Immature natural killer cell (primary cell): ENCODE measurements at regions not wholly inside any gene's neighbourhood (a gene's known extent, or its start where the extent isn't known, plus 50 kb on each side); places are given as distances from the start of the nearest gene placed in this dataset.

Source experiments
- DNase-seq, 3 donors: peaks; one replicate each; pipeline ENCODE4 v3.0.0; 2022; ENCODE audit warnings: mixed read lengths in 1 of 3
- H3K27ac Mint-ChIP-seq, 6 donors: one replicate each; pipeline ENCODE4 v1.8.0; 2020; ENCODE audit warnings: mixed read lengths in 6 of 6, mild to moderate bottlenecking in 5 of 6, inconsistent platforms in 4 of 6, moderate library complexity in 3 of 6
- H3K27me3 Mint-ChIP-seq, 3 donors: one replicate each; pipeline ENCODE4 v1.8.0; 2020 to 2021; ENCODE audit warnings: low read depth in 3 of 3, mild to moderate bottlenecking in 3 of 3, mixed read lengths in 3 of 3, moderate library complexity in 3 of 3, inconsistent platforms in 1 of 3
- H3K36me3 Mint-ChIP-seq, 3 donors: one replicate each; pipeline ENCODE4 v1.8.0; 2020; ENCODE audit warnings: mixed read lengths in 3 of 3, inconsistent platforms in 2 of 3, mild to moderate bottlenecking in 2 of 3
- H3K4me1 Mint-ChIP-seq, 2 donors: one replicate each; pipeline ENCODE4 v1.8.0; 2020; ENCODE audit warnings: inconsistent platforms in 2 of 2, mild to moderate bottlenecking in 2 of 2, mixed read lengths in 2 of 2, moderate library complexity in 1 of 2
- H3K4me3 Mint-ChIP-seq, 5 donors: one replicate each; pipeline ENCODE4 v1.8.0; 2020; ENCODE audit warnings: mild to moderate bottlenecking in 5 of 5, mixed read lengths in 5 of 5, inconsistent platforms in 3 of 5, moderate library complexity in 3 of 5
- H3K9me3 Mint-ChIP-seq, 6 donors: one replicate each; pipeline ENCODE4 v1.8.0; 2020; ENCODE audit warnings: mild to moderate bottlenecking in 6 of 6, mixed read lengths in 6 of 6, inconsistent platforms in 4 of 6, moderate library complexity in 3 of 6

GRCh38 chr2:235377176-235377575 is 116.7 kb upstream of the AGAP1 start:
- Mint-ChIP-seq H3K27ac (no peak overlapping the region), H3K27me3 (peaks cover 6 to 14% (median 10%) of the 10 kb centered on the region in 3 donors), H3K4me3 (no peak overlapping the region), H3K9me3 (no peaks in the 10 kb centered on the region), H3K4me1 (no peaks in the 10 kb centered on the region), H3K36me3 (no peaks in the 10 kb centered on the region)
- no peak for DNase-seq

- Mint-ChIP-seq H3K4me1 (no peaks in the 10 kb centered on the region), H3K36me3 (no peaks in the 10 kb centered on the region), H3K27ac (no peak overlapping the region), H3K27me3 (peaks cover 6 to 14% (median 7%) of the 10 kb centered on the region in 3 donors), H3K9me3 (no peaks in the 10 kb centered on the region), H3K4me3 (no peak overlapping the region)
- DNase-seq = no peak
These were observed 115.6 kb upstream of the AGAP1 start for GRCh38 chr2:235378246-235378645.

GRCh38 chr2:235378944-235379343 is 114.9 kb upstream of the AGAP1 start:
- Mint-ChIP-seq H3K4me3 (no peak overlapping the region), H3K27ac (no peak overlapping the region), H3K4me1 (no peaks in the 10 kb centered on the region), H3K27me3 (peaks cover 6 to 14% (median 7%) of the 10 kb centered on the region in 3 donors), H3K9me3 (no peaks in the 10 kb centered on the region), H3K36me3 (no peaks in the 10 kb centered on the region)
- no peak for DNase-seq

GRCh38 chr2:235381261-235381912 is 112.5 kb upstream of the AGAP1 start:
- Mint-ChIP-seq H3K4me1 (no peaks in the 10 kb centered on the region), H3K27ac (no peak overlapping the region), H3K27me3 (peaks cover 5 to 11% (median 6%) of the 10 kb centered on the region in 3 donors), H3K36me3 (no peaks in the 10 kb centered on the region), H3K4me3 (no peak overlapping the region), H3K9me3 (no peaks in the 10 kb centered on the region)
- no peak for DNase-seq

- Mint-ChIP-seq H3K36me3 (no peaks in the 10 kb centered on the region), H3K4me3 (no peak overlapping the region)
These were observed 111.7 kb upstream of the AGAP1 start for GRCh38 chr2:235382179-235382578.

GRCh38 chr2:235382601-235383000 is 111.2 kb upstream of the AGAP1 start:
- DNase-seq = no peak
- Mint-ChIP-seq H3K36me3 (no peaks in the 10 kb centered on the region), H3K4me3 (no peak overlapping the region), H3K4me1 (no peaks in the 10 kb centered on the region), H3K27me3 (peaks cover 3 to 9% (median 5%) of the 10 kb centered on the region in 3 donors), H3K27ac (no peak overlapping the region), H3K9me3 (no peaks in the 10 kb centered on the region)

More at GRCh38 chr2:235382179-235382578, 111.7 kb upstream of the AGAP1 start:
- no peaks in the 10 kb centered on the region for H3K9me3 Mint-ChIP-seq
- H3K27ac Mint-ChIP-seq = no peak overlapping the region
- DNase-seq = no peak
- H3K27me3 Mint-ChIP-seq = peaks cover 5 to 10% (median 5%) of the 10 kb centered on the region in 3 donors
- no peaks in the 10 kb centered on the region for H3K4me1 Mint-ChIP-seq

GRCh38 chr2:235383272-235383843 is 110.5 kb upstream of the AGAP1 start:
- H3K27ac Mint-ChIP-seq = no peak overlapping the region
- H3K27me3 Mint-ChIP-seq = peaks cover 3 to 10% (median 8%) of the 10 kb centered on the region in 3 donors

GRCh38 chr2:235384624-235385023 is 109.2 kb upstream of the AGAP1 start:
- H3K27ac Mint-ChIP-seq = no peak overlapping the region
- H3K9me3 Mint-ChIP-seq = no peaks in the 10 kb centered on the region
- DNase-seq = no peak
- peaks cover 0 to 10% (median 5%) of the 10 kb centered on the region in 3 donors for H3K27me3 Mint-ChIP-seq
- H3K36me3 Mint-ChIP-seq = no peaks in the 10 kb centered on the region
- H3K4me3 Mint-ChIP-seq = no peak overlapping the region
- H3K4me1 Mint-ChIP-seq = no peaks in the 10 kb centered on the region

More at GRCh38 chr2:235383272-235383843, 110.5 kb upstream of the AGAP1 start:
- no peaks in the 10 kb centered on the region for H3K9me3 Mint-ChIP-seq
- H3K4me1 Mint-ChIP-seq = no peaks in the 10 kb centered on the region
- H3K36me3 Mint-ChIP-seq = no peaks in the 10 kb centered on the region
- H3K4me3 Mint-ChIP-seq = no peak overlapping the region
- no peak for DNase-seq

GRCh38 chr2:235389626-235390025 is 104.2 kb upstream of the AGAP1 start:
- Mint-ChIP-seq H3K9me3 (no peaks in the 10 kb centered on the region), H3K4me3 (no peak overlapping the region), H3K4me1 (peaks cover 11 to 12% of the 10 kb centered on the region in 2 donors), H3K27me3 (peaks cover 9 to 14% (median 12%) of the 10 kb centered on the region in 3 donors), H3K36me3 (no peaks in the 10 kb centered on the region), H3K27ac (no peak overlapping the region)
- no peak for DNase-seq

GRCh38 chr2:235390108-235390815 is 103.6 kb upstream of the AGAP1 start:
- Mint-ChIP-seq H3K4me3 (peak overlapping the region in 2 of 5 donors; percentile 19 to 48), H3K4me1 (peaks cover 11 to 12% of the 10 kb centered on the region in 2 donors), H3K9me3 (no peaks in the 10 kb centered on the region), H3K27ac (peak overlapping the region in 1 of 6 donors; percentile 37), H3K27me3 (peaks cover 9 to 15% (median 15%) of the 10 kb centered on the region in 3 donors), H3K36me3 (peaks cover 0 to 1% (median 0%) of the 10 kb centered on the region in 3 donors)
- DNase-seq = peak in 2 of 3 donors; percentile 11 to 30

GRCh38 chr2:235390816-235391194 is 103.0 kb upstream of the AGAP1 start:
- Mint-ChIP-seq H3K27ac (no peak overlapping the region), H3K36me3 (peaks cover 0 to 4% (median 0%) of the 10 kb centered on the region in 3 donors), H3K9me3 (no peaks in the 10 kb centered on the region), H3K4me1 (peaks cover 11 to 12% of the 10 kb centered on the region in 2 donors), H3K4me3 (peak overlapping the region in 3 of 5 donors; percentile 19 to 48 (median 28)), H3K27me3 (peaks cover 9 to 18% (median 15%) of the 10 kb centered on the region in 3 donors)
- no peak for DNase-seq

- no peaks in the 10 kb centered on the region for H3K9me3 Mint-ChIP-seq
- no peak overlapping the region for H3K27ac Mint-ChIP-seq
- no peak for DNase-seq
- H3K4me1 Mint-ChIP-seq = peaks cover 11 to 12% of the 10 kb centered on the region in 2 donors
- peaks cover 0 to 4% (median 0%) of the 10 kb centered on the region in 3 donors for H3K36me3 Mint-ChIP-seq
- no peak overlapping the region for H3K4me3 Mint-ChIP-seq
- peaks cover 11 to 20% (median 15%) of the 10 kb centered on the region in 3 donors for H3K27me3 Mint-ChIP-seq
These were observed 101.8 kb upstream of the AGAP1 start for GRCh38 chr2:235391921-235392615.

- Mint-ChIP-seq H3K4me1 (peaks cover 11 to 12% of the 10 kb centered on the region in 2 donors), H3K9me3 (no peaks in the 10 kb centered on the region), H3K36me3 (peaks cover 0 to 4% (median 0%) of the 10 kb centered on the region in 3 donors), H3K27ac (no peak overlapping the region), H3K4me3 (no peak overlapping the region), H3K27me3 (peaks cover 10 to 17% (median 14%) of the 10 kb centered on the region in 3 donors)
- DNase-seq = no peak
These were observed 99.5 kb upstream of the AGAP1 start for GRCh38 chr2:235394278-235394828.
